ENCODE measurements at regions not wholly inside any gene's neighbourhood (a gene's known extent, or its start where the extent isn't known, plus 50 kb on each side); places are given as distances from the start of the nearest gene placed in this dataset.

DNA sequence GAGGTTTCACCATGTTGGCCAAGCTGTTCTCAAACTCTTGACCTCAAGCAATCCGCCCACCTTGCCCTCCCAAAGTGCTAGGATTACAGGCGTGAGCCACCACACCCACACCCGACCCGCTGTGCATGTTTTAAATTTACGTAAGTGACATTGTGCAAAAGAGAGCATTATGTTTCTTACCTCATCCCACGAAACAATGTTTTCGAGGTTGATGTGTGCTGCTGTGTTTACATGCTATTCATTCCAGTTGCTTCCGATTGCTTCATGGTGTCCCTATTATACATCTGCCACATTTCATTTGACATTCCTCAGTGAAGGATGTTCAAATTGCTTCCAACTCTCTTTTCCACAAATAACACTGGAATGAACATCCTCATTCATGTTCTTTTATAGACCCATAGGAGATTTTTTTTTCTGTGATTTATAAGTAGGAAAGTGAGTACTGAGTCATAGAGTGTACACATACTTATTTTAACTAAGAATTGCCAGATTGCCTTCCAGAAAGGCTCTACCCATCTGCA, 403.9 kb upstream of the JARID2 start:
- Histone ChIP-seq H3K79me1 (ENCODE audit: low read depth, low read length) (no peaks in the 10 kb centered on the region), H2BK12ac (ENCODE audit: low read length) (no peak overlapping the region), H4K8ac (ENCODE audit: low read depth, low read length) (no peak overlapping the region), H2BK5ac (ENCODE audit: low read length) (no peak overlapping the region), H3K4ac (ENCODE audit: low read length) (no peak overlapping the region), H2BK120ac (ENCODE audit: low read depth, low read length) (no peak overlapping the region), H3K4me2 (ENCODE audit: insufficient read depth, low read length, poor library complexity, severe bottlenecking) (no peak overlapping the region), H3K4me1 (ENCODE audit: control insufficient read depth in 2 of 2, insufficient read depth in 1 of 2, low read depth in 1 of 2, low read length in 2 of 2) (peaks cover 0 to 14% of the 10 kb centered on the region in 2 donors), H3K9ac (ENCODE audit: low read depth, low read length, poor library complexity) (no peak overlapping the region), H3K14ac (ENCODE audit: low read length) (no peak overlapping the region), H3K9me3 (replicated peaks in 1 of 2; ENCODE audit: control insufficient read depth in 2 of 2, insufficient read depth in 1 of 2, low read depth in 1 of 2, low read length in 2 of 2) (peaks cover 0 to 2% of the 10 kb centered on the region in 2 donors), H3K18ac (ENCODE audit: low read length) (no peak overlapping the region), H3K4me3 (ENCODE audit: low read length in 2 of 2) (no peak overlapping the region), H4K91ac (ENCODE audit: low read depth, low read length, poor library complexity) (no peak overlapping the region), H2BK15ac (ENCODE audit: low read length) (peak overlapping the region; percentile 14), H3K36me3 (replicated peaks in 1 of 2; ENCODE audit: control insufficient read depth in 2 of 2, insufficient read depth in 2 of 2, low read length in 2 of 2) (no peaks in the 10 kb centered on the region), H2AK5ac (ENCODE audit: low read depth, low read length) (no peak overlapping the region), H3K23ac (ENCODE audit: low read depth, low read length, poor library complexity) (no peak overlapping the region), H3K27ac (replicated peaks; ENCODE audit: low read length) (no peak overlapping the region), H3K27me3 (ENCODE audit: control insufficient read depth in 3 of 3, insufficient read depth in 3 of 3, low read depth in 1 of 3, low read length in 3 of 3) (no peaks in the 10 kb centered on the region), H2AFZ (ENCODE audit: low read length) (no peak overlapping the region)
- no peak for DNase-seq (ENCODE audit: low spot score)
- WGBS, 2 donors (ENCODE audit: extremely low coverage in 2 of 2, insufficient read length in 2 of 2, insufficient replicate concordance in 1 of 2), result no CpG with 5 or more reads among the region's 8 CpGs

DNA sequence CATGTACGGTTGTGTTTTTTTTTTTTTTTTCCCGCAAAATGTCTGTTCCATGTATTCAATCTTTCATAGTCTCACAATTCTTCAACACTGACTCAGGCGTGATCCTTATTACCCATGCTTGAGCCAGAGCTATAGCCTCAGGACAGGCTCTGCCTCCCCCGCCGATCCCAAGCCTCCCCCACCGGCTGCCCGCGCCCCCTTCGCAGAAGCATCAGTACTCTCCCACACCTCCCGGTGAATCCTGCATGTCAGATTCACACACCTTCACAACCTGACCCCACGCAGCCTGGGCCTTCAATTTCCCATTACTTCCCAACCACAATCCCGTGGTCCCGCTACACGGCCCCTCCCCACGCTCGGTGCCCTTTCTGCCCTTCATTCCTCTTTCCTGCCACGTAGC, 401.5 kb upstream of the JARID2 start:
- peaks cover 2 to 3% of the 10 kb centered on the region in 2 donors for H3K4me1 ChIP-seq (ENCODE audit: control insufficient read depth in 2 of 2, insufficient read depth in 1 of 2, low read depth in 1 of 2, low read length in 2 of 2)
- H3K9ac ChIP-seq (ENCODE audit: low read depth, low read length, poor library complexity), result no peak overlapping the region
- H3K36me3 ChIP-seq (replicated peaks in 1 of 2; ENCODE audit: control insufficient read depth in 2 of 2, insufficient read depth in 2 of 2, low read length in 2 of 2), result no peaks in the 10 kb centered on the region
- H3K4me2 ChIP-seq (ENCODE audit: insufficient read depth, low read length, poor library complexity, severe bottlenecking), result no peak overlapping the region
- H3K79me1 ChIP-seq (ENCODE audit: low read depth, low read length), result no peaks in the 10 kb centered on the region
- H3K23ac ChIP-seq (ENCODE audit: low read depth, low read length, poor library complexity), result no peak overlapping the region
- no peak overlapping the region for H3K4ac ChIP-seq (ENCODE audit: low read length)
- H2BK120ac ChIP-seq (ENCODE audit: low read depth, low read length), result no peak overlapping the region
- H4K8ac ChIP-seq (ENCODE audit: low read depth, low read length), result no peak overlapping the region
- H3K18ac ChIP-seq (ENCODE audit: low read length), result peak overlapping the region; percentile 91
- no peak overlapping the region for H3K27ac ChIP-seq (replicated peaks; ENCODE audit: low read length)
- WGBS, 2 donors (ENCODE audit: extremely low coverage in 2 of 2, insufficient read length in 2 of 2, insufficient replicate concordance in 1 of 2), result no CpG with 5 or more reads among the region's 17 CpGs
- H2AK5ac ChIP-seq (ENCODE audit: low read depth, low read length), result peak overlapping the region; percentile 66
- H3K14ac ChIP-seq (ENCODE audit: low read length), result no peak overlapping the region
- H3K27me3 ChIP-seq (ENCODE audit: control insufficient read depth in 3 of 3, insufficient read depth in 3 of 3, low read depth in 1 of 3, low read length in 3 of 3), result no peaks in the 10 kb centered on the region
- H2BK12ac ChIP-seq (ENCODE audit: low read length), result no peak overlapping the region
- peaks cover 0 to 2% of the 10 kb centered on the region in 2 donors for H3K9me3 ChIP-seq (replicated peaks in 1 of 2; ENCODE audit: control insufficient read depth in 2 of 2, insufficient read depth in 1 of 2, low read depth in 1 of 2, low read length in 2 of 2)
- H2AFZ ChIP-seq (ENCODE audit: low read length), result no peak overlapping the region
- no peak for DNase-seq (ENCODE audit: low spot score)
- no peak overlapping the region for H3K4me3 ChIP-seq (ENCODE audit: low read length in 2 of 2)
- H2BK5ac ChIP-seq (ENCODE audit: low read length), result no peak overlapping the region
- no peak overlapping the region for H2BK15ac ChIP-seq (ENCODE audit: low read length)
- H4K91ac ChIP-seq (ENCODE audit: low read depth, low read length, poor library complexity), result no peak overlapping the region

DNA sequence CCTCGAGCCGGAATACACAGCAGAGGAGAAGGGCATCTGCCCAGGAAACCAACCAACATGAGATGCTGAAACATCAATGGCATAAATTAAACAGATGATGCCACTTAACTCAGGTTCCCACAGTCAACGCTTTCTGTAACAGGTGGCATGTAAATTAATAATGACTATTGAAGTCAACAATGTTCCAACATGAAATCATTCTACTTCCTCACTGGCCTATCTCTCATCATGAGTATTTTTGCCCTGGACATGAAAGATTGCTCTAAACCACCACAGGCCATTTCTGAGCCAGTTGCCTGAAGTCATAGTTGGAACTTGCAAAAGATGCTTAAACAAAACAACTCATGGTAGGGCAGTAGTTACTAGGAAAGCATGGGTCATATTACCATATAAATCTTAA, 397.9 kb upstream of the JARID2 start:
- H4K91ac ChIP-seq (ENCODE audit: low read depth, low read length, poor library complexity), result no peak overlapping the region

DNA sequence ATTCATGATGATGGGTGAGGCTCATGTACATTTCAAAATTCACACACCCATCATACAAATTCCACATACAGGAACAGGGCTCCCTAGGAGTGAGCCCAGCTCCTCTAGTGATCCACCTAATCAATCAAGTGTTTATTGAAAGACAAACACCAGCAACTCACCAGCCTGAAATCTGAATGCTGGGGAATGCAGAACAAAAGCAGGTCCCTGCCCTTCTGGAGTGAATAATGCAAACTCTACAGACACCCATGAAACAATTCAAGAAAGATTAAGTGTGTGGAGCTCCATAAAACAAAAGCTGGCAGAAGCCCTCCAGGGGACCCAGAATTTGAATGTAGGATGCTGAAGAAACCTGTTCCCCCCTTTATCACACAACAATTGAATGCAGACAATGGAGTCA, 396.7 kb upstream of the JARID2 start:
- no peak overlapping the region for H2BK5ac ChIP-seq (ENCODE audit: low read length)
- no peaks in the 10 kb centered on the region for H3K27me3 ChIP-seq (ENCODE audit: control insufficient read depth in 3 of 3, insufficient read depth in 3 of 3, low read depth in 1 of 3, low read length in 3 of 3)
- no peaks in the 10 kb centered on the region for H3K9me3 ChIP-seq (replicated peaks in 1 of 2; ENCODE audit: control insufficient read depth in 2 of 2, insufficient read depth in 1 of 2, low read depth in 1 of 2, low read length in 2 of 2)
- DNase-seq (ENCODE audit: low spot score), result peak; percentile 43
- no peak overlapping the region for H3K23ac ChIP-seq (ENCODE audit: low read depth, low read length, poor library complexity)
- no peaks in the 10 kb centered on the region for H3K36me3 ChIP-seq (replicated peaks in 1 of 2; ENCODE audit: control insufficient read depth in 2 of 2, insufficient read depth in 2 of 2, low read length in 2 of 2)
- no peak overlapping the region for H3K18ac ChIP-seq (ENCODE audit: low read length)
- H3K79me1 ChIP-seq (ENCODE audit: low read depth, low read length), result no peaks in the 10 kb centered on the region
- H3K4me1 ChIP-seq (ENCODE audit: control insufficient read depth in 2 of 2, insufficient read depth in 1 of 2, low read depth in 1 of 2, low read length in 2 of 2), result peaks cover 3 to 4% of the 10 kb centered on the region in 2 donors
- H2BK15ac ChIP-seq (ENCODE audit: low read length), result no peak overlapping the region
- H3K4me3 ChIP-seq (ENCODE audit: low read length in 2 of 2), result no peak overlapping the region
- no peak overlapping the region for H3K4ac ChIP-seq (ENCODE audit: low read length)
- no peak overlapping the region for H2AFZ ChIP-seq (ENCODE audit: low read length)
- H3K9ac ChIP-seq (ENCODE audit: low read depth, low read length, poor library complexity), result no peak overlapping the region
- H2BK120ac ChIP-seq (ENCODE audit: low read depth, low read length), result no peak overlapping the region
- H4K8ac ChIP-seq (ENCODE audit: low read depth, low read length), result no peak overlapping the region
- H4K91ac ChIP-seq (ENCODE audit: low read depth, low read length, poor library complexity), result no peak overlapping the region
- H2AK5ac ChIP-seq (ENCODE audit: low read depth, low read length), result no peak overlapping the region
- no peak overlapping the region for H2BK12ac ChIP-seq (ENCODE audit: low read length)
- H3K27ac ChIP-seq (replicated peaks; ENCODE audit: low read length), result peak overlapping the region; percentile 22
- H3K14ac ChIP-seq (ENCODE audit: low read length), result no peak overlapping the region
- H3K4me2 ChIP-seq (ENCODE audit: insufficient read depth, low read length, poor library complexity, severe bottlenecking), result no peak overlapping the region

More for the DNA sequence above, 397.9 kb upstream of the JARID2 start:
- Histone ChIP-seq H3K36me3 (replicated peaks in 1 of 2; ENCODE audit: control insufficient read depth in 2 of 2, insufficient read depth in 2 of 2, low read length in 2 of 2) (no peaks in the 10 kb centered on the region), H3K9me3 (replicated peaks in 1 of 2; ENCODE audit: control insufficient read depth in 2 of 2, insufficient read depth in 1 of 2, low read depth in 1 of 2, low read length in 2 of 2) (peaks cover 0 to 2% of the 10 kb centered on the region in 2 donors), H3K4me2 (ENCODE audit: insufficient read depth, low read length, poor library complexity, severe bottlenecking) (no peak overlapping the region), H4K8ac (ENCODE audit: low read depth, low read length) (no peak overlapping the region), H3K4me3 (ENCODE audit: low read length in 2 of 2) (no peak overlapping the region), H3K23ac (ENCODE audit: low read depth, low read length, poor library complexity) (no peak overlapping the region), H2BK12ac (ENCODE audit: low read length) (no peak overlapping the region), H3K4ac (ENCODE audit: low read length) (no peak overlapping the region), H3K14ac (ENCODE audit: low read length) (no peak overlapping the region), H2AK5ac (ENCODE audit: low read depth, low read length) (no peak overlapping the region), H2BK5ac (ENCODE audit: low read length) (no peak overlapping the region), H3K79me1 (ENCODE audit: low read depth, low read length) (no peaks in the 10 kb centered on the region), H3K18ac (ENCODE audit: low read length) (no peak overlapping the region), H2AFZ (ENCODE audit: low read length) (no peak overlapping the region), H2BK120ac (ENCODE audit: low read depth, low read length) (no peak overlapping the region), H3K27me3 (ENCODE audit: control insufficient read depth in 3 of 3, insufficient read depth in 3 of 3, low read depth in 1 of 3, low read length in 3 of 3) (no peaks in the 10 kb centered on the region), H3K27ac (replicated peaks; ENCODE audit: low read length) (no peak overlapping the region), H2BK15ac (ENCODE audit: low read length) (no peak overlapping the region), H3K9ac (ENCODE audit: low read depth, low read length, poor library complexity) (no peak overlapping the region), H3K4me1 (ENCODE audit: control insufficient read depth in 2 of 2, insufficient read depth in 1 of 2, low read depth in 1 of 2, low read length in 2 of 2) (peaks cover 3 to 4% of the 10 kb centered on the region in 2 donors)
- no CpG with 5 or more reads among the region's 3 CpGs for WGBS, 2 donors (ENCODE audit: extremely low coverage in 2 of 2, insufficient read length in 2 of 2, insufficient replicate concordance in 1 of 2)
- DNase-seq (ENCODE audit: low spot score), result no peak
